DND-41 (cell line): ENCODE measurements at regions not wholly inside any gene's neighbourhood (a gene's known extent, or its start where the extent isn't known, plus 50 kb on each side); places are given as distances from the start of the nearest gene placed in this dataset.

Experiments
- CTCF ChIP-seq: IDR thresholded peaks from 2 replicates; pipeline ENCODE4 v1.5.1; 2012; ENCODE audit warnings: borderline replicate concordance, low read length, moderate library complexity, mild to moderate bottlenecking; ENCODE audit not compliant: poor library complexity, severe bottlenecking; ENCODE audit errors: extremely low read depth
- EZH2 ChIP-seq: IDR thresholded peaks from 3 replicates; pipeline ENCODE4 v1.6.1; 2012; ENCODE audit warnings: borderline replicate concordance, low read depth, mild to moderate bottlenecking, moderate library complexity, low read length, inconsistent platforms; ENCODE audit not compliant: severe bottlenecking

GRCh38 chr14:34361504-34362011, 100.5 kb downstream of the SPTSSA start:
- TF ChIP-seq CTCF (no peak), EZH2 (no peak)
